OCI-LY7 (cell line): ENCODE measurements at regions not wholly inside any gene's neighbourhood (a gene's known extent, or its start where the extent isn't known, plus 50 kb on each side); places are given as distances from the start of the nearest gene placed in this dataset.
A peak's percentile ranks its signal among the peaks of the same experiment; 100 is the strongest.
"Not testable (repeated sequence)": the region's sequence is repeated elsewhere in the genome, so short reads cannot be mapped to it uniquely, and the experiment has no call there.

Experiments
- BruUV-seq: library from RNA; stranded (reverse); fragments of 400-500 nt; replicated peaks from 2 replicates; lab custom pipeline; 2021; lab: Mats Ljungman, UMichigan
- CTCF ChIA-PET: fragments of 300-600 bp; sonication (Branson Sonifier 250); formaldehyde crosslinking; loops from one replicate; lab custom pipeline; 2022; ENCODE audit warnings: antibody characterized with exemption; ENCODE audit not compliant: unreplicated experiment; lab: Charles Lee
- POLR2A ChIA-PET: fragments of 300-600 bp; sonication (Branson Sonifier 250); formaldehyde crosslinking; loops from one replicate; lab custom pipeline; 2022; ENCODE audit warnings: antibody characterized with exemption; lab: Charles Lee
- DNase-seq: peaks from one replicate; pipeline ENCODE4 v3.0.0-alpha.2; 2015; ENCODE audit warnings: low spot score
- H2AFZ ChIP-seq: fragments of 200-600 bp; sonication (generic), shearing (Covaris generic); 2 replicates; pipeline ENCODE4 v1.6.1; 2014; ENCODE audit warnings: mild to moderate bottlenecking, antibody characterized with exemption, low read length, moderate library complexity
- H3K27ac ChIP-seq: fragments of 200-600 bp; sonication (generic); 2 replicates; pipeline ENCODE4 v1.5.1; 2014; ENCODE audit warnings: mixed run types, low read depth, mild to moderate bottlenecking, moderate library complexity, low read length, inconsistent platforms; ENCODE audit not compliant: poor library complexity, severe bottlenecking
- H3K36me3 ChIP-seq: fragments of 200-600 bp; sonication (generic); 2 replicates; pipeline ENCODE4 v1.6.1; 2014; ENCODE audit warnings: mild to moderate bottlenecking, antibody characterized with exemption, low read length, moderate library complexity, mixed read lengths; ENCODE audit not compliant: insufficient read depth
- H3K4me1 ChIP-seq: fragments of 200-600 bp; sonication (generic); 2 replicates; pipeline ENCODE4 v1.5.1; 2014; ENCODE audit warnings: mild to moderate bottlenecking, low read length; ENCODE audit not compliant: insufficient read depth, poor library complexity, severe bottlenecking
- H3K4me2 ChIP-seq: fragments of 200-600 bp; sonication (generic); 2 replicates; pipeline ENCODE4 v1.6.1; 2014; ENCODE audit warnings: mild to moderate bottlenecking, low read length
- H3K4me3 ChIP-seq: fragments of 200-600 bp; sonication (generic); 2 replicates; pipeline ENCODE4 v1.5.1; 2014; ENCODE audit warnings: mild to moderate bottlenecking, low read depth, low read length; ENCODE audit not compliant: poor library complexity, severe bottlenecking
- H3K79me2 ChIP-seq: fragments of 200-600 bp; sonication (generic); 2 replicates; pipeline ENCODE4 v1.6.1; 2016; ENCODE audit warnings: low read depth, mild to moderate bottlenecking, low read length, moderate library complexity, mixed read lengths; ENCODE audit not compliant: insufficient read depth
- H3K9me2 ChIP-seq: fragments of 200-600 bp; sonication (generic); 2 replicates; pipeline ENCODE4 v1.6.1; 2016; ENCODE audit warnings: mild to moderate bottlenecking, low read length, mixed read lengths; ENCODE audit not compliant: insufficient read depth
- H3K9me3 ChIP-seq: fragments of 200-600 bp; sonication (generic); 2 replicates; pipeline ENCODE4 v1.6.1; 2014; ENCODE audit warnings: mild to moderate bottlenecking, mixed run types, low read length, mixed read lengths
- H4K20me1 ChIP-seq: fragments of 200-600 bp; sonication (generic); 2 replicates; pipeline ENCODE4 v1.6.1; 2014; ENCODE audit warnings: mild to moderate bottlenecking, antibody characterized with exemption, low read length, moderate library complexity, mixed read lengths; ENCODE audit not compliant: insufficient read depth
- EZH2phosphoT487 ChIP-seq: fragments of 200-600 bp; sonication (generic); IDR thresholded peaks from 2 replicates; pipeline ENCODE4 v1.6.1; 2018; ENCODE audit warnings: low read depth, borderline replicate concordance, mild to moderate bottlenecking, mixed run types, antibody characterized with exemption, low read length, moderate library complexity, mixed read lengths
- intact Hi-C: fragments of 100-400 bp; cut with micrococcal nuclease; formaldehyde crosslinking; loops from one replicate; pipeline ENCODE4 v1.10.0; 2022; ENCODE audit not compliant: unreplicated experiment
- TF ChIP-seq, protein P1 (sequence below): fragments of 200-600 bp; sonication (generic); conservative IDR thresholded peaks from 2 replicates; pipeline ENCODE4 v1.5.1; 2014; ENCODE audit warnings: mild to moderate bottlenecking, antibody characterized with exemption, low read length, moderate library complexity, mixed read lengths

GRCh38 chr11:49499117-49499516 lies 290.7 kb upstream of the FOLH1 start:
- POLR2A ChIA-PET = interaction anchor here (0.7 to 1.2 kb wide), 2 partner anchors 9 to 254 kb away, joined by 3 read pairs; no protein-coding TSS in a partner anchor
- Histone ChIP-seq H3K79me2 (no peaks in the 10 kb centered on the region), H3K27ac (no peak overlapping the region), H3K4me1 (no peaks in the 10 kb centered on the region), H2AFZ (no peak overlapping the region), H3K4me3 (no peak overlapping the region), H3K36me3 (no peaks in the 10 kb centered on the region), H3K4me2 (no peak overlapping the region), H3K9me2 (no peaks in the 10 kb centered on the region), H4K20me1 (no peaks in the 10 kb centered on the region), H3K9me3 (no peaks in the 10 kb centered on the region)
- BruUV-seq = no TSS peak
- TF ChIP-seq EZH2phosphoT487 = no peak
- no peak for DNase-seq
- CTCF ChIA-PET = no interaction called here
- intact Hi-C loops = no loop called here

- ChIA-PET CTCF (no interaction called here), POLR2A (interaction anchor here (0.7 kb wide), 1 partner anchor 94 kb away, joined by 3 read pairs; no protein-coding TSS in a partner anchor)
- H3K4me2 ChIP-seq = no peak overlapping the region
- no peak overlapping the region for H3K4me3 ChIP-seq
- no peaks in the 10 kb centered on the region for H3K4me1 ChIP-seq
- no peaks in the 10 kb centered on the region for H3K79me2 ChIP-seq
- H4K20me1 ChIP-seq = no peaks in the 10 kb centered on the region
- no peak for TF ChIP-seq EZH2phosphoT487
- intact Hi-C loops = no loop called here
- H3K9me2 ChIP-seq = no peaks in the 10 kb centered on the region
- H3K36me3 ChIP-seq = no peaks in the 10 kb centered on the region
- H3K9me3 ChIP-seq = no peaks in the 10 kb centered on the region
- no peak for DNase-seq
- BruUV-seq = no TSS peak
- H3K27ac ChIP-seq = no peak overlapping the region
- no peak overlapping the region for H2AFZ ChIP-seq
Observed at GRCh38 chr11:49505231-49505630, 296.8 kb upstream of the FOLH1 start.

GRCh38 chr11:49526240-49526829 lies 317.9 kb upstream of the FOLH1 start:
- peak; percentile 14 for DNase-seq
- H3K4me2 ChIP-seq, H3K27ac ChIP-seq, H3K36me3 ChIP-seq, H3K4me3 ChIP-seq, POLR2A ChIA-PET, H3K4me1 ChIP-seq, H4K20me1 ChIP-seq, H3K9me2 ChIP-seq, CTCF ChIA-PET, H3K79me2 ChIP-seq, intact Hi-C loops, H3K9me3 ChIP-seq, BruUV-seq, H2AFZ ChIP-seq: not testable (repeated sequence)
- TF ChIP-seq, protein P1, sequence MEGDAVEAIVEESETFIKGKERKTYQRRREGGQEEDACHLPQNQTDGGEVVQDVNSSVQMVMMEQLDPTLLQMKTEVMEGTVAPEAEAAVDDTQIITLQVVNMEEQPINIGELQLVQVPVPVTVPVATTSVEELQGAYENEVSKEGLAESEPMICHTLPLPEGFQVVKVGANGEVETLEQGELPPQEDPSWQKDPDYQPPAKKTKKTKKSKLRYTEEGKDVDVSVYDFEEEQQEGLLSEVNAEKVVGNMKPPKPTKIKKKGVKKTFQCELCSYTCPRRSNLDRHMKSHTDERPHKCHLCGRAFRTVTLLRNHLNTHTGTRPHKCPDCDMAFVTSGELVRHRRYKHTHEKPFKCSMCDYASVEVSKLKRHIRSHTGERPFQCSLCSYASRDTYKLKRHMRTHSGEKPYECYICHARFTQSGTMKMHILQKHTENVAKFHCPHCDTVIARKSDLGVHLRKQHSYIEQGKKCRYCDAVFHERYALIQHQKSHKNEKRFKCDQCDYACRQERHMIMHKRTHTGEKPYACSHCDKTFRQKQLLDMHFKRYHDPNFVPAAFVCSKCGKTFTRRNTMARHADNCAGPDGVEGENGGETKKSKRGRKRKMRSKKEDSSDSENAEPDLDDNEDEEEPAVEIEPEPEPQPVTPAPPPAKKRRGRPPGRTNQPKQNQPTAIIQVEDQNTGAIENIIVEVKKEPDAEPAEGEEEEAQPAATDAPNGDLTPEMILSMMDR = peak; percentile 75
